GM18519 (cell line): ENCODE measurements at regions not wholly inside any gene's neighbourhood (a gene's known extent, or its start where the extent isn't known, plus 50 kb on each side); places are given as distances from the start of the nearest gene placed in this dataset.
"Not testable (repeated sequence)": the region's sequence is repeated elsewhere in the genome, so short reads cannot be mapped to it uniquely, and the experiment has no call there.

Experiments used
- ATAC-seq: cut with Tn5 transposase; IDR thresholded peaks from one replicate; pipeline ENCODE4 v1.9.1; 2021; ENCODE audit warnings: mild to moderate bottlenecking, moderate library complexity; ENCODE audit not compliant: unreplicated experiment, low FRiP score

GRCh38 chr4:161329852-161330251 lies 833.9 kb downstream of the FSTL5 start:
- no peak for ATAC-seq

DNA sequence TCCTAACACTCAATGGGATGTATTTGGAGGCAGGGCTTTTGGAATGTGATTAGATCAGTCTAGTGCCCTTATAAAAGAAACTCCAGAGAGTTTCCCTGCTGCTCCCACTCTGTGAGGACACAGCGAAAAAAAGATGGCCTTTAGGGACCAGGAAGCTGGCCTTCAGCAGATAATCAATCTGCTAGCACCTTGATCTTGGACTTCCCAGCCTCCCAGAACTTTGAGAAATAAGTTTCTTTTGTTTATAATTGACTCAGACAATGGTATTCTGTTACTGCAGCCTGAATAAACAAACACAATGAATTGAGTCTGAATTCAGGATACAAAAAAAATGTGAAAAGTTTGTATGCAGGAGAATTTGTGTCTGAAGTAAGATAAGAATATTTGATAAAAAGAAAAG lies 842.1 kb downstream of the FSTL5 start:
- no peak for ATAC-seq

GRCh38 chr4:161320377-161320776 lies 843.4 kb downstream of the FSTL5 start:
- ATAC-seq, result peak; percentile 91

GRCh38 chr4:161317000-161317399 lies 846.8 kb downstream of the FSTL5 start:
- no peak for ATAC-seq

DNA sequence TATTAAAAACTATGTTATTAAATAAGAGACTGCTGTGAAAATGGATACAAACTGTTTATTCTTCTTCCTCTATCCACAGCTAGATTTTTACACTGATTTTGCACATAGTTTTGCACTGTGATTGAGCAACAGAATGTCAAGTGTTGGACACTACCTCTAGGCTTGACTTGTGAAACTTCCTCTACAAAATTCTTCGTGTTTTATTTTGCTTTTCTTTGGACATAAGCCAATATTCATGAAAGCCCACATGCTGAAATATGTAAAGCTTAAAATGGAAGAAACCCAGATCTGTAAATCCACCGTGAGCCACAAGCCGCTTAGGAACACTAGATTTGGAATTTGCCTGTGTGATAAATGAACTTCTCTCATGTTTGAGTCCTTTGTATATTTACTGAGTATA lies 849.4 kb downstream of the FSTL5 start:
- ATAC-seq, result no peak

DNA sequence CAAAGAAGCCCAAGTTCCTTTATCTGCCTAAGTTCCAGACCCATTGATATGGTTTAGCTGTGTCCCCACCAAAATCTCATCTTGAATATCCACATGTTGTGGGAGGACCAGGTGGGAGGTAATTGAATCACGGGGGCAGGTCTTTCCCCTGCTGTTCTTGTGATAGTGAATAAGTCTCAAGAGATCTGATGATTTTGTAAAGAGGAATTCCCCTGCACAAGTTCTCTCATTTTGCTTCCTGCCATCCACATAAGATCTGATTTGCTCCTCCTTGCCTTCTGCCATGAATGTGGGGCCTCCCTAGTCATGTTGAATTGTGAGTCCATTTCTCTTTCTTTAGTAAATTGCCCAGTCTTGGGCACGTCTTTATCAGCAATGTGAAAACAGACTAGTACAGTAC lies 860.2 kb downstream of the FSTL5 start:
- no peak for ATAC-seq

GRCh38 chr4:161291222-161291621 lies 872.6 kb downstream of the FSTL5 start:
- ATAC-seq, result no peak

GRCh38 chr4:161287678-161288352 lies 876.0 kb downstream of the FSTL5 start:
- ATAC-seq, result no peak

DNA sequence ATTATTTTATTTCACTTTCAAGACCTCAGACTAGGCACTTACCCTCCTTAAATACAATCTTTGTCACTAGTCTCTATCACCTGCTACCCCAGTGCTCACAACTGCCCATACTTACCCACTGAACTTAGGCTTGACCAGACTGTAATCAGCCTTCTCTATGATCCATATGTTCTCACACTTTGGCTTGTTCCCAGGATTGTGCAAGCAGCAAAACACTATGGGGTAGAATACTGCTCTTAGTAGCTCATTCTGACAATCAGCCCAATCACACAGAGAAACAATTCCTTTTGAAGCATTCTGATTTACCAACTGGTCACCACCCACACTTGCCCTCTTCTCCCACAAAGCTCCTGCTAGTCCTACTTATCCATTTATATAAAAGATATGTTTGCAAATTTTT lies 878.3 kb downstream of the FSTL5 start:
- no peak for ATAC-seq

GRCh38 chr4:161280929-161281328 lies 882.9 kb downstream of the FSTL5 start:
- ATAC-seq, result no peak

DNA sequence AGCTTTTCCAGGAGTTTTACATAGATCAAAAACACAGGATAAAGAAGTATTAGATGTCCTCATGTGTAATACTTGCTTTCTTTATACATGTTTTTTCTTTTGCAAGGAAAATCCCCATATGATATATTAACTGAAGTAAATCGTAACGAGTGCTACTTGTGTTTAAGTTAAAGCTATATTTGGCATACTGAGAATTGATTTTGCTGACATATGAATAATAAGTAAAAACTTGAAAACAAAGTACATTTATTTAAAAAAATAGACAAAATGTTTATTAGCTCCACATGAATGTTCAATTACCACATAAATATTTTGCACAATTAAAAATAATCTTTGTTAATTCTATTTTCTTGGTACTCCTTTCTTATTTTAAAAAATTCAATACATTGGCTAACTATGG lies 884.7 kb downstream of the FSTL5 start:
- ATAC-seq, result no peak

- not testable (repeated sequence) for ATAC-seq
Measured at GRCh38 chr4:161277150-161277787, 886.5 kb downstream of the FSTL5 start.

- no peak for ATAC-seq
Measured at GRCh38 chr4:161273607-161274006, 890.2 kb downstream of the FSTL5 start.

GRCh38 chr4:161260819-161261218 lies 903.0 kb downstream of the FSTL5 start:
- no peak for ATAC-seq

GRCh38 chr4:161256716-161257115 lies 907.1 kb downstream of the FSTL5 start:
- ATAC-seq, result no peak

GRCh38 chr4:161256172-161256571 lies 907.6 kb downstream of the FSTL5 start:
- no peak for ATAC-seq

GRCh38 chr4:161254375-161254774 lies 909.4 kb downstream of the FSTL5 start:
- ATAC-seq, result no peak

- peak; percentile 89 for ATAC-seq
Measured at GRCh38 chr4:161252520-161253141, 911.2 kb downstream of the FSTL5 start.

DNA sequence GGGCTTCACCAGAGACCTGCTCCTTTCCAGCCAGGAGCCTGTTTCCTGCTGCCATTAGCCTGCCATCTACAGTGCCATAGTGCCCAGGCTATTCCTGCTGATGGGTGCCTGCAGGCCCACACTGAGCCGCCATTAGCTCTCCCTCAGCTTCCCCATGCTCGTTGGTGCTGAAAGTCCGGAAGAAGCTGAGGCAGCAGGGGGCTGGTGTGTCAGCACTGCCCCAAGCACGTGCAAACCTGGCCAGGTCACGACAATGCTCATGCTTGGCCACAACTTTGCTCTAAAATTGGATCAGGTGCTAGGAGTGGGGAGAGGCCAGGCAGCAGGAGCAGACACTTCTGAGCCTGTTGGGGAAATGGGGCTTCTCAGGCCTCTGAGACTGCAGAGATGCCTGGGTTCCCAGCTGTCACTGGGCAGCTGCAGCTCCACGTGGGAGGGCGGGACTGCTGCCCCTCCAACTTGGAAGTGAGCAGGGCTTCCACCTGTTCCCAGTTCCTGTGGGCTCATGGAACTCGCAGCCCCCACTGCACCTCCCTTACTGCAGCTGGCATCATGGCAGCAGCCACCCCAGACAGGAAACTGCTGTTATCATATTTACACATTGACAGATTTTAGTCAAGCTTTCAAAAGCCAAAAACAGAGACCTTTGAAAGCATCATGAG lies 913.9 kb downstream of the FSTL5 start:
- no peak for ATAC-seq

- ATAC-seq, result no peak
Measured at GRCh38 chr4:161248880-161249279, 914.9 kb downstream of the FSTL5 start.

DNA sequence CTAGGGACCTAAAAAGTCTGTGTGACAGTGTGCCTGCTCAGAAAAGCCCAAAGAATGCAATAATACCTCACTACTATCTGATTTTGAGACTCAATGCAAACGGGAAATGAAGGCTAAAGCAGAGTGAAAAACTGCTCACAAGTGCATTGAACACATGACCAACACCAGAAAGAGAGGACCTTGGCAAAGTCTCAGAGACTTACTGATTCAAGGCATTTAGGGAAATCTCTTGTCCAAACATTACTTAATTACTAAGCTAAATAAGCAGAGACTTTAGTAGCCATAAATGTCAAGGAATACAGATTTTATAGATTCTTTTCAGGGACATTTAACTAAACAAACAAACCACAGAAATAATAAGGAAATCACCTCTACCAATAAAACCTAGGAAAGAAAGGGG lies 916.0 kb downstream of the FSTL5 start:
- ATAC-seq, result no peak
